Endothelial cell of umbilical vein (primary cell): ENCODE measurements at regions not wholly inside any gene's neighbourhood (a gene's known extent, or its start where the extent isn't known, plus 50 kb on each side); places are given as distances from the start of the nearest gene placed in this dataset.

Experiments
- BruUV-seq: library from RNA; stranded (reverse); fragments of 400-500 nt; replicated peaks from 2 replicates; lab custom pipeline; 2021; lab: Mats Ljungman, UMichigan
- CTCF ChIA-PET: fragments of 300-600, 350-600 bp; sonication (Branson Sonifier 250); formaldehyde crosslinking; loops from one replicate; lab custom pipeline; 2021; ENCODE audit warnings: antibody characterized with exemption, inconsistent platforms; lab: Charles Lee
- POLR2A ChIA-PET: fragments of 300-600, 350-600 bp; sonication (Branson Sonifier 250); formaldehyde crosslinking; loops from one replicate; lab custom pipeline; 2021; ENCODE audit warnings: antibody characterized with exemption, inconsistent platforms; lab: Charles Lee
- DNase-seq: peaks from one replicate; pipeline ENCODE4 v3.0.0-alpha.2; 2011; ENCODE audit warnings: low read depth, low spot score
- FAIRE-seq: peaks from 2 replicates; lab custom pipeline; 2011; peaks lifted over from hg19 to GRCh38; lab: Jason Lieb, UNC
- H2AFZ ChIP-seq: 2 replicates; pipeline ENCODE4 v1.6.0; 2012; ENCODE audit warnings: low read depth, low read length, control low read depth, inconsistent platforms
- H3K27ac ChIP-seq: 2 replicates; pipeline ENCODE4 v1.5.1; 2011; ENCODE audit warnings: low read depth, mild to moderate bottlenecking, control low read depth, low read length, moderate library complexity; ENCODE audit not compliant: insufficient read depth
- H3K27me3 ChIP-seq, 2 experiments: 2 replicates each; pipeline versions ENCODE4 v1.6.0 to v1.6.1; 2011; ENCODE audit warnings: low read length in 2 of 2, mixed read lengths in 1 of 2; ENCODE audit not compliant: control insufficient read depth in 2 of 2, insufficient read depth in 2 of 2
- H3K36me3 ChIP-seq, 2 experiments: 2 replicates in 1 of 2; 3 replicates in 1 of 2; pipeline ENCODE4 v1.5.1; 2011; ENCODE audit warnings: low read length in 2 of 2, mild to moderate bottlenecking in 1 of 2, moderate library complexity in 1 of 2; ENCODE audit not compliant: control insufficient read depth in 2 of 2, insufficient read depth in 2 of 2; ENCODE audit errors: extremely low read depth in 1 of 2
- H3K4me1 ChIP-seq: 3 replicates; pipeline ENCODE4 v1.5.1; 2011; ENCODE audit warnings: mild to moderate bottlenecking, low read length; ENCODE audit not compliant: control insufficient read depth, insufficient read depth; ENCODE audit errors: extremely low read depth
- H3K4me2 ChIP-seq: 2 replicates; pipeline ENCODE4 v1.6.1; 2011; ENCODE audit warnings: low read length, control low read depth, mixed read lengths; ENCODE audit not compliant: insufficient read depth
- H3K4me3 ChIP-seq, 3 experiments: fragments of 200-600 bp in 1 of 3; sonication (generic), shearing (Covaris generic) in 1 of 3; replicated peaks in 1 of 3; 2 replicates each; pipeline ENCODE4 v1.5.1; 2011 to 2016; ENCODE audit warnings: control low read depth in 3 of 3, low read length in 3 of 3, mild to moderate bottlenecking in 2 of 3, inconsistent platforms in 1 of 3, low read depth in 1 of 3, moderate library complexity in 1 of 3; ENCODE audit not compliant: insufficient read depth in 1 of 3
- H3K79me2 ChIP-seq: 2 replicates; pipeline ENCODE4 v1.6.0; 2012; ENCODE audit warnings: low read length, inconsistent platforms; ENCODE audit not compliant: control insufficient read depth, insufficient read depth
- H3K9ac ChIP-seq: replicated peaks from 2 replicates; pipeline ENCODE3; 2011; ENCODE audit warnings: low read length, control low read depth; ENCODE audit not compliant: insufficient read depth; ENCODE audit errors: extremely low read depth
- H3K9me1 ChIP-seq: replicated peaks from 3 replicates; pipeline ENCODE4 v1.6.0; 2011; ENCODE audit warnings: mild to moderate bottlenecking, low read length; ENCODE audit not compliant: control insufficient read depth, insufficient read depth; ENCODE audit errors: extremely low read depth
- H3K9me3 ChIP-seq: replicated peaks from 2 replicates; pipeline ENCODE4 v1.5.1; 2012; ENCODE audit warnings: low read length, inconsistent platforms; ENCODE audit not compliant: control insufficient read depth, insufficient read depth
- H4K20me1 ChIP-seq: replicated peaks from 2 replicates; pipeline ENCODE3; 2011; ENCODE audit warnings: mild to moderate bottlenecking, low read length; ENCODE audit not compliant: control insufficient read depth, insufficient read depth; ENCODE audit errors: extremely low read depth
- EZH2 ChIP-seq: IDR thresholded peaks from 2 replicates; pipeline ENCODE4 v1.6.1; 2012; ENCODE audit warnings: borderline replicate concordance, low read depth, mild to moderate bottlenecking, moderate library complexity, low read length, inconsistent platforms; ENCODE audit not compliant: severe bottlenecking
- FOS ChIP-seq: IDR thresholded peaks from 2 replicates; pipeline ENCODE4 v1.6.1; 2011; ENCODE audit warnings: mild to moderate bottlenecking, low read length, moderate library complexity, borderline replicate concordance; ENCODE audit not compliant: insufficient read depth
- GATA2 ChIP-seq: IDR thresholded peaks from 2 replicates; pipeline ENCODE4 v1.7.0; 2011; ENCODE audit warnings: low read depth, mild to moderate bottlenecking, moderate library complexity, mixed read lengths, low read length; ENCODE audit not compliant: insufficient read length, insufficient read depth
- JUN ChIP-seq: IDR thresholded peaks from 2 replicates; pipeline ENCODE4 v1.6.1; 2011; ENCODE audit warnings: borderline replicate concordance, low read depth; ENCODE audit not compliant: insufficient read length, insufficient read depth
- MYC ChIP-seq: IDR thresholded peaks from one replicate; pipeline ENCODE4 v1.6.1; 2011; ENCODE audit warnings: mild to moderate bottlenecking, low read depth, low read length
- POLR2A ChIP-seq: IDR thresholded peaks from 2 replicates; pipeline ENCODE4 v1.6.1; 2012; ENCODE audit warnings: low read depth, mild to moderate bottlenecking, control low read depth, low read length
- POLR2AphosphoS5 ChIP-seq: IDR thresholded peaks from 2 replicates; pipeline ENCODE4 v1.6.1; 2012; ENCODE audit warnings: low read depth, mild to moderate bottlenecking, control low read depth, low read length, moderate library complexity; ENCODE audit not compliant: insufficient read depth
- dilution Hi-C: fragments of 300-500 bp; cut with MboI; formaldehyde crosslinking; loops from one replicate; pipeline ENCODE4 v1.15.0; 2019; ENCODE audit warnings: low sequenced_read_pairs; ENCODE audit not compliant: extremely low pct_ligation_motif_present
- intact Hi-C: fragments of 100-400 bp; cut with micrococcal nuclease; formaldehyde crosslinking; loops from one replicate; pipeline ENCODE4 v1.10.0; 2022
- TF ChIP-seq, protein P1 (sequence below): IDR thresholded peaks from 2 replicates; pipeline ENCODE4 v1.6.1; 2011; ENCODE audit not compliant: insufficient read depth, insufficient read length
- TF ChIP-seq, protein P2 (sequence below), 2 donors: IDR thresholded peaks; 1 replicate in 1 of 2; 2 replicates in 1 of 2; pipeline ENCODE4 v1.5.1; 2011; ENCODE audit warnings: low read length in 2 of 2, mild to moderate bottlenecking in 2 of 2, moderate library complexity in 2 of 2, control low read depth in 1 of 2, inconsistent platforms in 1 of 2, low read depth in 1 of 2; ENCODE audit not compliant: insufficient read depth in 1 of 2; ENCODE audit errors: extremely low read depth in 1 of 2

DNA sequence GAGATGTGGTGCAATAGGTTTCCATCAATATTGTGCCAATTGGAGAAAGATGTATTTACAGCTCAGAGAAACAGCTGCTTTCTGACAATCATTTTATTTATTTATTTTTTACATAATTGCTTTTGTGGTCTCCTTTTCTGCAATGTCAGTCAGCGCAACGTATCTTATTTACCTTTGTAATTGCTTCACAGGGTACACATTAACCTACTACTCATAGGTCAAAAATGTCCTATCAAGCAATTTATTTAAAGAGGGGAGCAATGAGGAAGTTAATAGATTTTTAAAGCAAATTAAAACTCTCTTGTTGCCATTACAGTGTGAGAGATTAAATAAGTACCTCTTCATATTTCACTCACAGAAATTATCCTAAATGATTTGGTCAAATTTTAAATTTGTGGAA is 291.0 kb downstream of the CALCRL start:
- DNase-seq (no peak), FAIRE-seq (no peak)
- no peak overlapping the region for H2AFZ ChIP-seq
- no peak overlapping the region for H3K4me3 ChIP-seq
- H3K9me1 ChIP-seq = no peaks in the 10 kb centered on the region
- POLR2A ChIA-PET = no interaction called here
- CTCF ChIA-PET = interaction anchor here (0.8 to 1.3 kb wide), 3 partner anchors 9 to 17 kb away, joined by 3 read pairs; no protein-coding TSS in a partner anchor
- H3K9ac ChIP-seq = no peak overlapping the region
- intact Hi-C loops (no loop called here), dilution Hi-C loops (no loop called here)
- H3K27ac ChIP-seq = no peak overlapping the region
- no peaks in the 10 kb centered on the region for H3K36me3 ChIP-seq
- BruUV-seq = no TSS peak
- no peaks in the 10 kb centered on the region for H3K79me2 ChIP-seq
- TF ChIP-seq FOS = no peak
- no peak for TF ChIP-seq MYC
- TF ChIP-seq POLR2A = no peak
- no peak for TF ChIP-seq GATA2
- no peak for TF ChIP-seq POLR2AphosphoS5
- no peak for TF ChIP-seq JUN
- TF ChIP-seq, protein P1, sequence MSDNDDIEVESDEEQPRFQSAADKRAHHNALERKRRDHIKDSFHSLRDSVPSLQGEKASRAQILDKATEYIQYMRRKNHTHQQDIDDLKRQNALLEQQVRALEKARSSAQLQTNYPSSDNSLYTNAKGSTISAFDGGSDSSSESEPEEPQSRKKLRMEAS = no peak
- TF ChIP-seq, protein P2, sequence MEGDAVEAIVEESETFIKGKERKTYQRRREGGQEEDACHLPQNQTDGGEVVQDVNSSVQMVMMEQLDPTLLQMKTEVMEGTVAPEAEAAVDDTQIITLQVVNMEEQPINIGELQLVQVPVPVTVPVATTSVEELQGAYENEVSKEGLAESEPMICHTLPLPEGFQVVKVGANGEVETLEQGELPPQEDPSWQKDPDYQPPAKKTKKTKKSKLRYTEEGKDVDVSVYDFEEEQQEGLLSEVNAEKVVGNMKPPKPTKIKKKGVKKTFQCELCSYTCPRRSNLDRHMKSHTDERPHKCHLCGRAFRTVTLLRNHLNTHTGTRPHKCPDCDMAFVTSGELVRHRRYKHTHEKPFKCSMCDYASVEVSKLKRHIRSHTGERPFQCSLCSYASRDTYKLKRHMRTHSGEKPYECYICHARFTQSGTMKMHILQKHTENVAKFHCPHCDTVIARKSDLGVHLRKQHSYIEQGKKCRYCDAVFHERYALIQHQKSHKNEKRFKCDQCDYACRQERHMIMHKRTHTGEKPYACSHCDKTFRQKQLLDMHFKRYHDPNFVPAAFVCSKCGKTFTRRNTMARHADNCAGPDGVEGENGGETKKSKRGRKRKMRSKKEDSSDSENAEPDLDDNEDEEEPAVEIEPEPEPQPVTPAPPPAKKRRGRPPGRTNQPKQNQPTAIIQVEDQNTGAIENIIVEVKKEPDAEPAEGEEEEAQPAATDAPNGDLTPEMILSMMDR (IDR thresholded peaks at IDR 0.05; ENCODE audit: extremely low read depth in 1 of 2, insufficient read depth in 1 of 2, low read depth in 1 of 2, low read length in 2 of 2) = no peak
- no peak for TF ChIP-seq EZH2
- no peak overlapping the region for H3K4me2 ChIP-seq
- peaks cover 2% of the 10 kb centered on the region for H3K9me3 ChIP-seq
- no peaks in the 10 kb centered on the region for H4K20me1 ChIP-seq
- no peaks in the 10 kb centered on the region for H3K27me3 ChIP-seq
- H3K4me1 ChIP-seq = no peaks in the 10 kb centered on the region
